Hindlimb muscle (tissue), 1 donor: ENCODE measurements at regions not wholly inside any gene's neighbourhood (a gene's known extent, or its start where the extent isn't known, plus 50 kb on each side); places are given as distances from the start of the nearest gene placed in this dataset.

Experiments
- DNase-seq: peaks from one replicate; pipeline ENCODE4 v3.0.0-alpha.2; 2013

- DNase-seq, result no peak
These were observed 86.8 kb downstream of the CCT6B start for GRCh38 chr17:34874478-34874877.

GRCh38 chr17:34872640-34873039, 88.6 kb downstream of the CCT6B start:
- no peak for DNase-seq

DNA sequence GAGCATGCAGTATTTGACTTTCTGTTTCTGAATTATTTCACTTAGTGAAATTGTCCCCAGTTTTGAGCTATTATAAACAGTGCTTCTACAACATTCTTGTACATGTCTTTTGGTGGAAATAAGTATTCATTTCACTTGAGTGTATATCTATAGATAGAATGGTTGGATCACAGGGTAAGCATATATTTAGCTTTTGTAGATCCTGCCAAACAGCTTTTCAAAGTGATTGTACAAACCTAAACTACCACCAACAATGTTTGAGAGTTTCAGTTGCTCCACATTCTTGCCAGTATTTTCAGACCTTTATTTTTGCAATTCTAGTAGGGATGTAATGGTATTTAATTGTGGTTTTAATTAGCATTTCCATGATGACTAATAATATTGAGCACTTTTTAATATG, 91.6 kb downstream of the CCT6B start:
- no peak for DNase-seq

GRCh38 chr17:34865716-34866115, 95.5 kb downstream of the CCT6B start:
- DNase-seq, result no peak

- DNase-seq, result no peak
These were observed 98.9 kb downstream of the CCT6B start for GRCh38 chr17:34862384-34862783.

DNA sequence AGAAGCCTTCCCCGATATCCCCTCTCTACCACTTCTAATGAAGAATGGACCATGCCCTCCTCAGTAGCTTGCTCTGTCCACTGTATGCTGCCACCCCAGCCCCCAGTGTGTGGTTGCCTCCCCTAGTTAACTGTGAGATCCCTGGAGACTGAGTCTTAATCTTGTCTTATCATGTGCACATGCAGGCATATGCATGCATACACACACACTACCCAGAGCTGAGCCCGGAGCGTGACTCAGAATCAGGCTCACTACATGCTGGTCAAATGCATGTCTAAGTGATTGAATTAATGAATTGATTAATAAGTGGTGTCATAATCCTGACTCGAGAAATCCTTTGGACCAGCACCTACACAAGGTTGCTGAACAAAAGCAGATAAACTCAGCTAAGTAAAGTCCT, 99.4 kb downstream of the CCT6B start:
- no peak for DNase-seq

DNA sequence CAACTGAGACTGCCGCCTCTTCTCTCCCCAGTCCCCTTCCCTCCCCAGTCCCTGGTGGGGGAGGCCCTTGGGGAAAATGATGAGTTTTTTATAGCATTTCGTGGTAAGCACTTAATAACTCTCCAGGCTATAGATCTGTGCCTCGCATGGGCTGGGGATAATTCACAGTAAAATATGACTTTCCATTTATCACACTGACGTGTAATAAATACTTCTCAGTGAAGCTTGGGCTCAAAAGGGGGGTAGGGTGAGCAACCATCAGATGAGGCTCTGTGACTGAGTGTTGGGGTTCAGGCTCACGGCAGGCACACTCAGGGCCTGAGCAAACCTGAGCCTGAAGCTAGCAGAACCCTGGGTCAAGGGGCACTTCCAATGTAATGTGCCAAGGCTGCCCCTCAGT, 101.6 kb downstream of the CCT6B start:
- DNase-seq, result no peak

DNA sequence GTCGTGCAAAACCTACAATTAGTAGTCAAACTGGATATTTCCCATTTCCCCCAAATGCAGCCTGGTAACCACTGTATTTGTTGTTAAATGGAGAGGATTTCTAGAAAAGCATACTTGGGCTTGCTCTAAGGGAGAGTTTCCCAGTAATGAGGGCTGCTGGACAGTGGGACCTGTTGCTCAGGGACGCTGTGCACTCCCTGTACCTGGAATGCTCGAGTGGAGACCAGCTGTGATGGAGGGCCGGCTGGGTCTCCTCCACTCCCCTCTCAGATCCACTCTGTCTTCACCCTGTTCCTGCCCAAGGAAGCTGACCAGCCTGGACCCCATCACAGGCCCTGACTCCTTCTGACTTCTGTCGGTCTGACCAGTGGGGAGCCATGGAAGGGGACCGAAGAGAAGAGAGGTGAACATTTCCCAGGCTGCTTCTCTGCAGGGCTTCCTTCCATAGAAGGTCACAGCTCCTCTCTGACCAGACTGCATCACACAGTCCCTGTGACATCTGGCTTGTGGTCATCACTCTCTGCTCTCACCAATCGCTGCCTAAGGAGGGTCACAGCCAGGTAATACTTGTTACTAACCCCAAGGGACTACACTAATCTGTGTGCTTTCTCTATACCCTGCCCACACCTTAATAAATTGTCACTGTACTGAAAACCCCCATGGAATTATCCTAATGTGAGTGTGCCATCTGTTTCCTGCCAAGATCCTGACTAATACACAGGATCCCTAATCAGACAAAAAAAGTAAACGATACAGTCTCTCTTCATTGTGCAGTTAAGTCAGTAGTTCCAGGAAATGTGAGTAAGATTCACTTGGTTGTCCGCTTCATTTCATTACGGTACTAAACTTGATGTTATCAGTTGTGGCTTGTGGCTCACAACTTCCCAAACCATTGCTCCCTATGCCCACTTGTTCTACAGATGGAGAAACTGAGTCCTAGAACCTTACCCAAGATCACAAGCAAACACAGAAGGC, 102.4 kb downstream of the CCT6B start:
- DNase-seq, result no peak

DNA sequence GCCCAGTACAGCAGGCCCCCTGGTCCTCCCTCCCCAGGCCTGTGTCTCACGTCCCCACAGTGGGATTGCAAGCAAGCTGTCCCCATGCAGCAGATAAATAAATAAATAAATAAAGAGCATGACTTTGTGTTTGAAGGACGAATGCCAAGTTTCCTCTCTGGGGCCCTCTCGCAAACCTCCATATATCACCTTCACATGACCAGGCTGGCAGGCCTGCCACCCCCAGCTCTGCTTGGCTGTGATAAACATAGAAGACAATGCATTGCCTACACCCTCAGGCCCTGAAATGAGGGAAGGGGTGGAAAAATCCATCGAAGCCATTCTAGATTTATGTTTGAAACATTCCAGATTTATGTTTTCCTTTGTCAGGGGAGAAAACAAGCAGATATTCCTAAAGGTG, 107.3 kb downstream of the CCT6B start:
- DNase-seq, result no peak

DNA sequence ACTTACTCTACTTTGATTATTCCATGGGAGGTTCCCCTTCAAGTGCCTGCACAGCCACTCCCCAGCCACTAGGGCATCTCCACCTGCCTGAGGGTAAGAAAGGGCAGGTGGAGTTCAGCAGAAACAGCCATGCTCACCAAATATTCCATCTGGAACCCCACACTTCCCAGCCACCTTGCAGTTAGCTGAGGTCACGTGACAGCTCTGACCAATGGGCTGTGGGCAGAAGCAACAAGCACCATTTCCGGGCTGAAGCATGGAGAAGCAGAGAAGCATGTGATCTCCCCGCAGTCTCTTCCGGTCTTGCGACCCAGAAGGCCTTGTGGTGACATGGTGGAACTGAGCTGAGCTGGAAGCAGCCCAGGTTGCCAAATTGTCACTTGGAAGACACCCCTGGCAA, 108.6 kb downstream of the CCT6B start:
- no peak for DNase-seq

DNA sequence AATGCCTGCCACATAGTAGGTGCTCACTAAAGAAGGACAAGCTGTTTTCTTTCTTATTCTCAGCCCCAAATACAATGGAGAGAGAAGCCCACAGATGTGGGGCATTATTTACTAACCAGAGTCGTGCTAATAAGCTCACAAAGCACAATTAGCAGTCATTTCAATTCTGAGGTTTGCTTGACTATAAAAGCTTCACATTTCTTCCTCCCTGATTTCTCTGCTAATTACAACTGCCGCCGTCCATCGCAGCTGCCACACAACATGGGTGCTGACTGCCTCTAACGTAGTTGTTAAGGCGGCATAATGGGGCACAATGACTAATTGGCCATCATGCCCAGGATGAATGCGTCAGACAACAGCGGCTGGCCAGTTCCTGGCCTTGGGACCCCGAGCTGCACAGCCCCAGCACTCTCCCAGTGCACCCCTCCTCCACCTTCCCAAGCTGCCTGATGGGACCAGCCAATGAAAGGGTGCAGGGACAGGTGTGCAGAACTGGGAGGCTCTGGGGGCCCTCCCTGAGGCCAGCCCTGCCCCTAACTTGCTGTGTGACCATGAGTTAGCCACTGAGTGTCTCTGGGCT, 109.2 kb downstream of the CCT6B start:
- no peak for DNase-seq

GRCh38 chr17:34850964-34851363, 110.3 kb downstream of the CCT6B start:
- no peak for DNase-seq

- no peak for DNase-seq
These were observed 111.2 kb downstream of the CCT6B start for GRCh38 chr17:34850023-34850422.

- DNase-seq, result no peak
These were observed 113.3 kb downstream of the CCT6B start for GRCh38 chr17:34847938-34848337.

- no peak for DNase-seq
These were observed 116.0 kb downstream of the CCT6B start for GRCh38 chr17:34845296-34845695.

- no peak for DNase-seq
These were observed 117.6 kb downstream of the CCT6B start for GRCh38 chr17:34843682-34844081.

DNA sequence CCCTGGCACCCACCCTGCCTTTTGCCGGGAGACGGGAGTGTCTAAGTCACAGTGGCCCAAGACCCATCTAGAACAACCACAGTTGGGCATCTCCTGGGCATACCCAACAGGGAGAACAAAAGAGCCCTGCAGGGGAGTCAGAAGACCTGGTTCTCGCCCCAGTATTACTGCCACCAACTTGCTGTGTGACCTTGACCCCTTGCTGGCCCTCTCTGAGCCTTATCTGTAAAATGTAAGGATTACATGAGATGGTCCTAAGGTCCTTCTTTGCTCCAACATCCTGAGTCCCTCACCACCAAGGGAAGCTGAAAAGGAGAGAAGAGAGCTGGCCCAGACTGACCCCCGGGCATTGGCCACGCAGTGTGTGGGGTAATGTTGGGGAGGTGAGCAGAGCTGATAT, 119.0 kb downstream of the CCT6B start:
- no peak for DNase-seq

DNA sequence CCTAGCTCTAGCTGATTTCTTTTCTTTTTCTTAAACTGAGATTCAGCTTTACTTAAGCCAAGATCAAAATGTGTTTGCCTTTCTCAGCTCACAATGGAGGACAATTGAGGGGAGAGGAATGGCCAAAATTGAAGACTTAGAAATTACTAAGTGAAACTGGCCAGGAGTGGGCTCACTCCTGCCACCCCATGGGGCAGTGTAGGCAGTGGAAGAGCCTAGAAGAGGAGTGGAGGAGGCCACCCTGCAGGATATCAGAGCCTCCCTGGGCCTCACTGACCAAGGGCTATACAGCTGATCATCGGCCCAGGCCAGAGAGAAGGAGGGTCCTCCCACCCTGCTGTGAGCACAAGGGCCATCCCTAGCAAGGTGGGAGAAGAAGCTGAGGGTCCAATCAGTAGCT, 119.8 kb downstream of the CCT6B start:
- DNase-seq, result no peak

GRCh38 chr17:34840750-34841149, 120.5 kb downstream of the CCT6B start:
- peak; percentile 4 for DNase-seq

DNA sequence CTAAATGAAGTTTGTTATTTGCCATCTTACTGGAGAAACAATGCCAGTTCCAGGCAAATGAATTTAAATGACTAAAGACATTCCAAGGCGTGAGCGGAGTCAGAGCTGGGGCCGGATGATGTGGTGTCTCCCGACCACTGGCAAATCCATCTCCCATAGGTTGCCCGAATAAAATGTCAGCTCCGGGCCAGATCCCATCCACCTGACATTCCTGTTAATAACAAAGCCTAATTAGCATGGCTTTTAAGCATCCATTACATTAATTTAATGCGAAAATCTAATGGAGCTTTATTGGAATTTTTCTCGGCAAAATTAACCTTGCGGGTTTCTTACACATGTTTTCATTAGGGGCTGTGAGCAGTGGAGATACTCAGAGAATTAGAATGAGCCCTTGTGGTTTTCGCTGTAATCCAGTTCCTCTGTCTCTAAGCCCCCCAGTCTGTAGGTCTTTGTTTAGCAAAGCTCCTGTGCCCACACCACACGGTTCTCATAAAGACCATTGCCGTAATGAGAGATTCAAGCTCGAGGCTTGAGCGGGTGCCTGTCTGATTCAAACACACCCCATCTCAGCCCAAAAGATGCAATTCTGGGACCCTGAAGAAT, 123.3 kb downstream of the CCT6B start:
- DNase-seq, result no peak

- DNase-seq, result no peak
These were observed 128.9 kb downstream of the CCT6B start for GRCh38 chr17:34832376-34832775.

- no peak for DNase-seq
These were observed 134.3 kb downstream of the CCT6B start for GRCh38 chr17:34827008-34827407.

DNA sequence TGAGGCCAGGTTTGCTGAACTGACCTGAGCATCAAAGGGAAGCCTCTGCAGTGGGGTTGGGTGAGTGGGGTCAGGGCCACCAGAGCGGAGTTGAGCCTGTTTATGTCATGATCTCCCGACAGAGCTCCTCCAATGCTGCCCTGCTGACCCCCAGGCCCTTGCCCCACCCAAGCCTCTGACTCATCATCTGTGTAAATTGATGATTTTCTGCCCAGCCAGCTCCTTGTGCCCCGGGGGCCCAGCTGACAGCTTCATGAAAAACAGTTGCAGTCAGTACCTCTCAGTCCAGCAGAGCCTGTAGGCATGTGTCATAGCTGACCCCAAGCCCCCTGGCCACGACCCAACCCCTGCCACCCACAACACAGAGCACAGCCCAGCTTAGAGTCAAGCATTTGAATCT, 134.9 kb downstream of the CCT6B start:
- no peak for DNase-seq

- no peak for DNase-seq
These were observed 135.4 kb downstream of the CCT6B start for GRCh38 chr17:34825884-34826283.
